ENCODE measurements at regions not wholly inside any gene's neighbourhood (a gene's known extent, or its start where the extent isn't known, plus 50 kb on each side); places are given as distances from the start of the nearest gene placed in this dataset.

- H3K9me2 ChIP-seq (replicated peaks; ENCODE audit: insufficient read depth, low read length), result no peaks in the 10 kb centered on the region
- no peaks in the 10 kb centered on the region for H3K9me3 ChIP-seq (replicated peaks; ENCODE audit: insufficient read depth, low read length)
- no peak overlapping the region for H3K27ac ChIP-seq (ENCODE audit: low read length)
- no peak overlapping the region for H3K4me3 ChIP-seq (ENCODE audit: low read length)
- H3K79me2 ChIP-seq (ENCODE audit: low read length), result no peaks in the 10 kb centered on the region
- H3K36me3 ChIP-seq (replicated peaks; ENCODE audit: insufficient read depth, low read length), result no peaks in the 10 kb centered on the region
- TF ChIP-seq CTCF (IDR thresholded peaks at IDR 0.05; ENCODE audit: low read length), result no peak
- TF ChIP-seq EZH2 (optimal IDR thresholded peaks at IDR 0.05; ENCODE audit: low read depth, low read length), result no peak
- TF ChIP-seq EZH2phosphoT487 (IDR thresholded peaks at IDR 0.05; ENCODE audit: low read length), result no peak
- no peaks in the 10 kb centered on the region for H3F3A ChIP-seq (ENCODE audit: insufficient read depth, low read length)
- H3K9ac ChIP-seq (ENCODE audit: low read length), result no peak overlapping the region
- no peaks in the 10 kb centered on the region for H3K27me3 ChIP-seq (replicated peaks; ENCODE audit: insufficient read depth, low read length)
- no peak overlapping the region for H2AFZ ChIP-seq (ENCODE audit: low read length)
- H4K20me1 ChIP-seq (ENCODE audit: insufficient read depth, low read length), result no peaks in the 10 kb centered on the region
- no peak overlapping the region for H3K4me2 ChIP-seq (ENCODE audit: low read depth, low read length)
- no peak for DNase-seq
- H3K4me1 ChIP-seq (ENCODE audit: low read length), result no peaks in the 10 kb centered on the region
These were observed 114.4 kb upstream of the DTNA start for GRCh38 chr18:34595690-34596089.

- no peak for DNase-seq
- no peaks in the 10 kb centered on the region for H3K9me3 ChIP-seq (replicated peaks; ENCODE audit: insufficient read depth, low read length)
- TF ChIP-seq EZH2phosphoT487 (IDR thresholded peaks at IDR 0.05; ENCODE audit: low read length) (no peak), EZH2 (optimal IDR thresholded peaks at IDR 0.05; ENCODE audit: low read depth, low read length) (no peak), CTCF (IDR thresholded peaks at IDR 0.05; ENCODE audit: low read length) (no peak)
- no peaks in the 10 kb centered on the region for H3K9me2 ChIP-seq (replicated peaks; ENCODE audit: insufficient read depth, low read length)
- no peak overlapping the region for H3K4me3 ChIP-seq (ENCODE audit: low read length)
- no peaks in the 10 kb centered on the region for H3K27me3 ChIP-seq (replicated peaks; ENCODE audit: insufficient read depth, low read length)
- no peak overlapping the region for H3K9ac ChIP-seq (ENCODE audit: low read length)
- no peaks in the 10 kb centered on the region for H4K20me1 ChIP-seq (ENCODE audit: insufficient read depth, low read length)
- H3K27ac ChIP-seq (ENCODE audit: low read length), result no peak overlapping the region
- H3K36me3 ChIP-seq (replicated peaks; ENCODE audit: insufficient read depth, low read length), result no peaks in the 10 kb centered on the region
- H3K79me2 ChIP-seq (ENCODE audit: low read length), result no peaks in the 10 kb centered on the region
- no peak overlapping the region for H2AFZ ChIP-seq (ENCODE audit: low read length)
- no peaks in the 10 kb centered on the region for H3K4me1 ChIP-seq (ENCODE audit: low read length)
- H3K4me2 ChIP-seq (ENCODE audit: low read depth, low read length), result no peak overlapping the region
- no peaks in the 10 kb centered on the region for H3F3A ChIP-seq (ENCODE audit: insufficient read depth, low read length)
These were observed 111.9 kb upstream of the DTNA start for GRCh38 chr18:34598120-34598635.

- Histone ChIP-seq H3F3A (ENCODE audit: insufficient read depth, low read length) (no peaks in the 10 kb centered on the region), H3K4me1 (ENCODE audit: low read length) (no peaks in the 10 kb centered on the region), H3K79me2 (ENCODE audit: low read length) (no peaks in the 10 kb centered on the region), H3K4me3 (ENCODE audit: low read length) (no peak overlapping the region), H3K9me2 (replicated peaks; ENCODE audit: insufficient read depth, low read length) (no peaks in the 10 kb centered on the region), H3K9ac (ENCODE audit: low read length) (no peak overlapping the region), H3K27me3 (replicated peaks; ENCODE audit: insufficient read depth, low read length) (no peaks in the 10 kb centered on the region), H3K27ac (ENCODE audit: low read length) (no peak overlapping the region), H2AFZ (ENCODE audit: low read length) (no peak overlapping the region), H3K9me3 (replicated peaks; ENCODE audit: insufficient read depth, low read length) (no peaks in the 10 kb centered on the region), H3K4me2 (ENCODE audit: low read depth, low read length) (no peak overlapping the region), H3K36me3 (replicated peaks; ENCODE audit: insufficient read depth, low read length) (no peaks in the 10 kb centered on the region), H4K20me1 (ENCODE audit: insufficient read depth, low read length) (no peaks in the 10 kb centered on the region)
- TF ChIP-seq CTCF (IDR thresholded peaks at IDR 0.05; ENCODE audit: low read length) (no peak), EZH2phosphoT487 (IDR thresholded peaks at IDR 0.05; ENCODE audit: low read length) (no peak), EZH2 (optimal IDR thresholded peaks at IDR 0.05; ENCODE audit: low read depth, low read length) (no peak)
- no peak for DNase-seq
These were observed 109.9 kb upstream of the DTNA start for GRCh38 chr18:34600158-34600557.

Measured in MM.1S (cell line).